HG03060 (cell line): ENCODE measurements at regions not wholly inside any gene's neighbourhood (a gene's known extent, or its start where the extent isn't known, plus 50 kb on each side); places are given as distances from the start of the nearest gene placed in this dataset.

Experiments used
- ATAC-seq: cut with Tn5 transposase; IDR thresholded peaks from one replicate; pipeline ENCODE4 v1.9.1; 2021; ENCODE audit warnings: low read depth, moderate number of reproducible peaks; ENCODE audit not compliant: unreplicated experiment

GRCh38 chr1:234871710-234872271, 256.8 kb downstream of the TOMM20 start:
- ATAC-seq = no peak

- no peak for ATAC-seq
These were observed 257.5 kb downstream of the TOMM20 start for GRCh38 chr1:234871039-234871709.

GRCh38 chr1:234870020-234870981, 258.3 kb downstream of the TOMM20 start:
- ATAC-seq = no peak

DNA sequence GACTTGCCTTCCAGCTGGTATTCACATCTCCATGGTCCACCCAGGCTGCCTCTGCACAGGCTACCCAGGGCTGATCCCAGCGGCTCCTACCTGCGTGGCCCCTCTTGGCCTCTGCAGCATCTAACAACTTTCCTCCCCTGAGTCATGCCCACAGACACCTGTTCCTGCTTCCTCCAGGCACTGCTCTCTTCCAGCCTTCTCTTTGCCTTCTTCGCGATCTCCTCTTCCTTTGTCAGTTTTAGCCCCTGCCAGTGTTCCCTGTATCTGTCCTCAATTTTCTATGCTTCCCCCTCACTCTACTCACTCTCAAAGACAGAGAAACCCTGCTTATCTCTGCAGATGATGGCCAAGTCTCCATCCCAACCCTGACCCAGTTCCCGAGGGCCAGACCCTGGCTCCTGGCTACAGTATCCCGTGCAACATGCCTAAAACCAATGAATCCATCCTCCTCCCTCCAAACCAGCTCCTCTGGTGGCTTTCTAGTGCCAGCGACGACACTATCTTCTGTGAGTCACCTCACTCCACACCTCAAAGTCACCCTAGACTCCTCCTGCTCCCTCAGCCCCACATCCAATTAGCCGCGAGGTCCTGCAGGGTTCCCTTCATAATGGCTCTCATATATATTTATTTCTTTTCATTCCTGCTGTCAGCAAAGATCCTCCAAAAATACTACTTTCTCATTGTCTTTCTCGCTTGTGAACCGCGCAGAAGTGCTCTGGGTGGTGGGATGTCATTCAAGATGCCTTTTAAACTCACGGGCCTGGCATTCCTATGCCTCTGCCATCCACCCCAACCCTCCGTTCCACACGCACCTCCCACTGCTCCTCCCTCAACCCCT, 259.2 kb downstream of the TOMM20 start:
- ATAC-seq = no peak

DNA sequence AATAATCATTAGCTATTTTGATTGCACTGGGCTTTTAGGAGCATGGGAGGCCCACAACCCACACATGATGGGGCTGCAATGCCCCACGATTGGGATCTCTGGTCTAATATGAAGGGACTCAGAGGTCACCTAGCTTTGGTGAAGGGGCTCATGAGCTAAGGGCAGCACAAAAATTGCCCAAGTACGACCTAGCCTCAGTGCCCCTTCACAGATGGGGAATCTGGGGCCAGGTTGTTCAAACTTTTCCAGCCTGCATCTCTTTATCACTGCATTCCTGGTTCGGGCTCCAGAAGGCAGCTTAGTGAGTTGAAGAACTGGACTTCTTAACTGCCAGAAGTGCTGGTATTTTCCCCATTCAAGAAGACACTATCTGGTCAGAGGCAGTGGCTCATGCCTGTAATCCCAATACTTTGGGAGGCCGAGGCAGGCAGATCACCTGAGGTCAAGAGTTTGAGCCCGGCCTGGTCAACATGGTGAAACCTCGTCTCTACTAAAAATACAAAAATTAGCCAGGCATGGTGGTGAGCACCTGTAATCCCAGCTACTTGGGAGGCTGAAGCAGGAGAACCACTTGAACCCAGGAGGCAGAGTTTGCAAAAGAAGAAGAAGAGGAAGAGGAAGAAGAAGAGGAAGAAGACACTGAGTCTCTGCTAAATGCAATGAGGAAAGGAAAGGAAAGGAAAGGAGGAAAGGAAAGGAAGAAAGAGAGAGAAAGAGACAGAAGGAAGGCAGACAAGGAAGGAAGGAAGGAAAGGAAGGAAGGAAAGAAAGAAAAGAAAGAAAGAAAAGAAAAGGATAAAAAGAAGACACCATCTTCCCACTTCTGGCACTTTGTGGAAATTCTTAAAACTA, 258.5 kb upstream of the IRF2BP2 start:
- ATAC-seq = no peak

- ATAC-seq = no peak
These were observed 256.3 kb upstream of the IRF2BP2 start for GRCh38 chr1:234866007-234866866.

DNA sequence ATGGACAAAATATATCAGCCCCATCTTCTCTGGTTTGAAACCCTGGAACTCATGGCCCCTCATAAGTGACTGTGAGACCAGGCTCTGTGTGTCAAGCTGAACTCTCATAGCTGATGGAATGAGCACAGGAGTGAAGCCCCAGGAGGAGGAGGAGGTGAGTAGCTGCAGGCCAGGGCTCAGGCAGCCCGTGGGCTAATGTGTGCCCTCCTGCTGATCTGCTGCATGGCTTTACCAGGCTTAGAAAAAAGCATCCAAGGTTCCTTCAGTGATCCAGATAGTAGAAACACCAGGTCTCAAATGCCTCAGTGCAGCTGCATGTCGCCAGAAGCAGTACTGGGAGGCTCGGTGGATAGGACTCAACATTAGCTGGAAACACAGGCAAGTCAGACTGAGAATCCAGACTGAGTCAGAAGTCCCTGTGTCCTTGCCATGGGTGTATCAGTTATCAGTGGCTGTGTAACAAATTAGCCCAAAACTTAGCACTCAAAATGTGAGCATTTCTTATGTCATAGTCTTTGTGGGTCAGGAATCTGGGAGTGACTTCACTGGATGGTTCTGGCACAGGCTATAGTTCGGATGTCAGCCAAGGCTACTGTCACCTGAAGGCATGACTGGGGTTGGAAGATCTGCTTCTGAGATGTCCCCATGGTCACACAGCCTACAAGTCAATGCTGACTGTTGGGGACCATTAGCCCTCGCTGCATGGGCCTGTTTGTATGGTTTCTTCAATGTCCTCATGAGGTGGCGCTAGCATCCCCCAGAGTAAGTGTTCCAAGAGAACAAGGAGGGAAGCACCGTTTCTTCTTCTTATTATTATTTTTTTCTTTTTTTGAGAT, 255.4 kb upstream of the IRF2BP2 start:
- ATAC-seq = no peak

GRCh38 chr1:234864116-234864515, 254.1 kb upstream of the IRF2BP2 start:
- ATAC-seq = no peak

DNA sequence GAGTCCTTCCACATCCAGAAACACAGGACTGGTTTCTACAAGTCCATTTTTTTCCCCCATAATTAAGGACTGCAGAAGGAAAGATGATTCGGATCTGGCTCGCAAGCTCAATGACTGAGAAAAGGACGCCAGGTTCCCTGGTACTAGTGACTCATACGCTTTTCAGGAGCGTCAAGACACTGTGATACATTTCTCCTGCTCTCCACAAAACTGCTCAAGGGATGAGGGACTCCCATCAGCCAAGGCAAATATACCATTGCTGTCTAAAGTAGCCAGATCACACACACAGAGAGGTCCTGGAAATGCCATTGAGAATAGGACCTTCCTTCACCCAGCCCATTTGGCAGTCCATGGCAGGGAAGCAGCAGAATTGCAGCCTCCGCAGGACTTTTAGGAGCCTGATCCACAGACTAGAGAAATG, 253.6 kb upstream of the IRF2BP2 start:
- ATAC-seq = no peak

- no peak for ATAC-seq
These were observed 253.1 kb upstream of the IRF2BP2 start for GRCh38 chr1:234862944-234863515.

DNA sequence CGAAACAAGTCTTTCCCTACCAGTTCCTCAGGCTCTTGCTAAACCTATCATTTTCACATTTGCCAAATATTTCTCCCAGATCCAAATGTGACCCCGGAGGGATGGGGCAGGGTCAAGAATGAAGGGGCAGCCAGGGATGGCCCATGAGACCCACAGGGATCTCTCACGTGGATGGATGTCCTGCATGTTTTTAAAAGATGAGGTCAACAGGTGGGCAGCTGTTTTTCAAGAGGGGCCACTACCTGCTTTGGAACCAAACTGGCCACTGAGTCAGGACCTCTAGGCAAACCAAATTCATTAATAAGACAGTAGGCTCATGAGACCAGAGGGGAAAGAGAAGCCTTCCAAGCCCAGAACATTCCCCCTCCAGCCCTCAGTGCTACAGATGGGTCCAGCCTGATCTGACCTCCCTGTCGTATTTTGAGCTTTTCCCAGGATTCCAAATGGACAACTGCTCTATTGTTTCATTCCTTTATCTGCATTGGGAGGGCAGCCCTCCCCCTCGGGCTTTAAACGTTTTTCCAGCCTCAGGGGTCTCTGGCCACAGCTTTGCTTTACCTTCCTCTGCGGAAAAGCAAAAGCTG, 252.5 kb upstream of the IRF2BP2 start:
- no peak for ATAC-seq

DNA sequence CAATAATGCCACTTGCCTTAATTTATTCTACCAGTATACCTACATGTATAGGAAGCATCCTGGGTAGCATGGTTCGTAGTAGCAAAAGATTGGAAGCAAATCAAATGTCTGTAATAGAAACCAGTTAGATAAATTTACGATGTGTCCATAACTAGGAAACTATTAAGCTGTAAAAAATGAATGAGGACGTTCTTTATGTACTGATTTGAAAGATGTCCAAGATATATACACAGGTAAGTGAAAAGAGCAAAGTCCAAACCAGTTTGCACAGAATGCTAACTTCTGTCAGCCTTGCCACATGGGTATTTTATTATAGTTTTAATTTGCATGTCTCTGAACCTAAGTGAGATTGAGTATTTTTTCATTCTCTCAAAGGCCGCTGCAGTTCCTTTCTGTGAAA, 251.8 kb upstream of the IRF2BP2 start:
- ATAC-seq = no peak

DNA sequence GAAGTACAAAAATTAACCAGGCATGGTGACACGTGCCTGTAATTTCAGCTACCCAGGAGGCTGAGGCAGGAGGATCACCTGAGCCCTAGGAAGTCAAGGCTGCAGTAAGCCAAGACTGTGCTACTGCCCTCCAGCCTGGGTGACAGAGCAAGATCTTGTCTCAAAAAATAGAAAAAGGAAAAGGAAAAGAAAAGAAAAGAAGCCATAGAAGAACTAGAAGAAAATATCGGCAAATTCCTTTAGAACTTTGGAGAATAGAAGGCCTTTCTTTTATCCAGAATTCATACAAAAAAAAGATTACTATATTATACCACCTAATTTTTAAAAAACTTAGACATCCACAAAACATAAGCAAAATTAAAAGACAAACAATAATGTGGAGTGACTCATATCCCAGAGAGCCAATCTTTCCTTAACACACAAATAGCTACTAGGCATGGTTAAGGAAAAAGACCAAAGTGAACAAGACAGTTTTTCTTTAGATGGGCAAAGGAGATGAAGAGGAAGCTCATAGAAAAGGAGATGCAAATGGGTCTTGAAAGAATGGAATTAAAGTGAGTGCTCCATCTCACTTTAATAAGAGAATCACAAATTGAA, 251.1 kb upstream of the IRF2BP2 start:
- ATAC-seq = no peak

- no peak for ATAC-seq
These were observed 248.7 kb upstream of the IRF2BP2 start for GRCh38 chr1:234858722-234859121.

GRCh38 chr1:234856845-234857245, 246.9 kb upstream of the IRF2BP2 start:
- no peak for ATAC-seq

- ATAC-seq = no peak
These were observed 245.9 kb upstream of the IRF2BP2 start for GRCh38 chr1:234855851-234856250.

GRCh38 chr1:234854645-234855039, 244.7 kb upstream of the IRF2BP2 start:
- no peak for ATAC-seq
